ENCODE measurements at regions not wholly inside any gene's neighbourhood (a gene's known extent, or its start where the extent isn't known, plus 50 kb on each side); places are given as distances from the start of the nearest gene placed in this dataset.

GRCh38 chr5:116646611-116647289 is 72.1 kb upstream of the SEMA6A start:
- no peak for DNase-seq (ENCODE audit: low spot score)

- DNase-seq (ENCODE audit: low spot score), result no peak
Measured at GRCh38 chr5:116645627-116646026, 71.0 kb upstream of the SEMA6A start.

GRCh38 chr5:116640236-116640635 is 65.6 kb upstream of the SEMA6A start:
- DNase-seq (ENCODE audit: low spot score), result no peak

- DNase-seq (ENCODE audit: low spot score), result no peak
Measured at GRCh38 chr5:116637149-116637740, 62.6 kb upstream of the SEMA6A start.

- no peak for DNase-seq (ENCODE audit: low spot score)
Measured at GRCh38 chr5:116632890-116633289, 58.3 kb upstream of the SEMA6A start.

GRCh38 chr5:116631147-116631546 is 56.5 kb upstream of the SEMA6A start:
- no peak for DNase-seq (ENCODE audit: low spot score)

GRCh38 chr5:116629168-116629567 is 54.5 kb upstream of the SEMA6A start:
- no peak for DNase-seq (ENCODE audit: low spot score)

GRCh38 chr5:116626945-116627679 is 52.5 kb upstream of the SEMA6A start:
- no peak for DNase-seq (ENCODE audit: low spot score)

GRCh38 chr5:116626272-116626723 is 51.7 kb upstream of the SEMA6A start:
- peak; percentile 10 for DNase-seq (ENCODE audit: low spot score)

Data from AG08395 (cell line).